Fibroblast of peridontal ligament (primary cell): ENCODE measurements at regions not wholly inside any gene's neighbourhood (a gene's known extent, or its start where the extent isn't known, plus 50 kb on each side); places are given as distances from the start of the nearest gene placed in this dataset.
A peak's percentile ranks its signal among the peaks of the same experiment; 100 is the strongest.

Experiments used
- DNase-seq: peaks from one replicate; pipeline ENCODE4 v3.0.0-alpha.2; 2010; ENCODE audit errors: extremely low read depth

- DNase-seq: peak; percentile 52
Observed at GRCh38 chr6:54717849-54718455, 128.6 kb upstream of the FAM83B start.

GRCh38 chr6:54718541-54719023, 128.0 kb upstream of the FAM83B start:
- no peak for DNase-seq

DNA sequence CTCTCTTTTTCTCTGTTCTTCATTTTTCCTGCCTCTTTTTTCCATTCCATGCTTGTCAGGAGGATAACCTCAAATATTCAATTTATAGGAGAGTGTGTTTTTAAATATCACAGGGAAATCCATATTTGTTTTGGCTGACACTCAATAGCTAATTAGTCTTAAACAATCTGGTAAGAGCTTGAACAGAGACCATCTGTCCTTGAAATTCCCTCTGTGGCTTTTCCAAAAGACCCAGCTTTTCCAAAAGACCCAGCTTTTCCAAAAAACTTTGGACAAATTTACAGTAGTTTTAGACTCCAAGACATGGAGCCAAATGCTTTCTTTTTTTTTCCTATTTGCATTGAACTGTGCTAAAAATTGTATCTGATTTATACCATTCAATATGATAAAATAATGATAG, 127.4 kb upstream of the FAM83B start:
- DNase-seq: no peak

DNA sequence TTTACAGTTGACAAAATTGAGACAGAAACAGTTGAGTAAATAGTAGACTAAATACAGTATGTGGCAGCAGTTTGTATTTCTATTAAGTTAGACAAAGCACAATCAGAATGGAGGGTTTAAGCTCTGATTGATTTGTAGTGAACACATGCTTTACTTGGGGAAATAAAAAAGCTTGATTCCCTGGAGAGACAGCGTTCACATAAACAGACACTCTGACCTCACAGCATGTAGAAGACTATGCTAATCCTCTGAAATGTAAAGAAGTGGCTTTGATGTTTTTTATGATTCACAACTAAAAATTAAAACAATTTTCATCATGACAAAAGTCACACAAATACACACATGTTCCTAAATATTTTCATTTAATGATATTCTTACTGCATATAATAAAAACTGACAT, 126.9 kb upstream of the FAM83B start:
- no peak for DNase-seq

DNA sequence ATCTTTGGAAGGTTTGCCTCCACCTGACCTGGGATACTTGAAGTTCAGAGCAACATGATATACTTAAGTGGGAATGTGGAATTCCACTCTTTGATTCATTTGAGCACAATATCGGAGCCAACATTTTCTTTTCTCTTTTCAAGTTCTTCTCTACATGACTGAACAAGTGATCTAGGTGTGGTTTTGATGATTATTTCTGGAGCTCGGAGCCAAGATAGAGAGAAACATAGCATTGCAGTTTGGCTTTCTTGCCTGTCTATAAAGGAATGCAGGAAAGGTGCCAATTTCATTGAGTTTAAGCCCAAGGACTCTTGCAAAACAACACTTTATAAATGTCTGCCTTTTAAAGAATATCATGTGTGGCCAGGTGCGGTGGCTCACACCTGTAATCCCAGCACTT, 124.2 kb upstream of the FAM83B start:
- DNase-seq: peak; percentile 25

DNA sequence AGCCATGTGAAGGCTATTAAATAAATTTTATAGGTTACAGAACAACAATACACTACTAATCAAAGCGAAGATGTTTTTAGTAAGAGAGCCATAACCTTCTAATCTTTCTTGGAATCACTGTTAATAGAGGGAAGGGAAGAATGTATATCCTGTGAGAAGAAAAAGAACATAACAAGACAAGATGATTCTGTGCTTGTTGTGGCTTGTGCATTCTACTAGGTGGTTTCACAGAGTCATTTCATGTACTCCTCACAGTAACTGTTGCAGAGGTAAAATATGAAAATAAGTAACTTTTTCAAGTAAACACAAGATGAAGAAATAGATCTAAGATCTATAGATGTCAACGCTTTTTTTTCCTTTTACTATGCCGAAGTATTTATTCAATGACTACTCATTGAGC, 116.9 kb upstream of the FAM83B start:
- no peak for DNase-seq

DNA sequence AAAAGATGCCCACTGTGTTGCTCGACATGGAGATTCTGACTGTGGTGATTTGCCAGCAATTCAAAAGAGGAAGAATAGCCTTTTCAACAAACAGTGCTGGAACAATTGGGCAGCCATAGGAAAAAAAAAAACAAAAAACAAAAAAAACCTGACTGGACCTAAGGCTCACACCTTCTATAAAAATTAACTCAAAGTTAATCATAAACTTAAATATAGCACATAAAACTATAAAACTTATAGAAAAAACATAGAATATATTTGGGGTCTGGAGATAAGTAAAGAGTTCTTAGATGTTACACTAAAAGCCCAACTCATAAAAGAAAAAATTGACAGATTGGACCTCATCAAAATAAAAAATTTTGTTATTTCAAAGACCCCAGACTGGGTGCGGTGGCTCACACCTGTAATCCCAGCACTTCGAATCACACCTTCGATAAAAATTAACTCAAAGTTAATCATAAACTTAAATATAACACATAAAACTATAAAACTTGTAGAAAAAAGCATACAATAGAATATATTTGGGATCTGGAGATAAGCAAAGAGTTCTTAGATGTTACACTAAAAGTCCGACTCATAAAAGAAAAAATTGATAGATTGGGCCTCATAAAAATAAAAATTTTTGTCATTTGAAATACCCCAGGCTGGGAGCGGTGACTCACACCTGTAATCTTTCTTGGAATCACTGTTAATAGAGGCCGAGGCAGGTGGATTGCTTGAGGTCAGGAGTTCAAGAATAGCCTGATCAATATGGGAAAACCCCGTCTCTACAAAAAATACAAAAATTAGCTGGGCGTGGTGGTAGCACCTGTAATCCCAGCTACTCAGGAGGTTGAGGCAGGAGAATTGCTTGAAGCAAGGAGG, 115.6 kb upstream of the FAM83B start:
- DNase-seq: no peak

- no peak for DNase-seq
Observed at GRCh38 chr6:54737247-54737646, 109.3 kb upstream of the FAM83B start.

DNA sequence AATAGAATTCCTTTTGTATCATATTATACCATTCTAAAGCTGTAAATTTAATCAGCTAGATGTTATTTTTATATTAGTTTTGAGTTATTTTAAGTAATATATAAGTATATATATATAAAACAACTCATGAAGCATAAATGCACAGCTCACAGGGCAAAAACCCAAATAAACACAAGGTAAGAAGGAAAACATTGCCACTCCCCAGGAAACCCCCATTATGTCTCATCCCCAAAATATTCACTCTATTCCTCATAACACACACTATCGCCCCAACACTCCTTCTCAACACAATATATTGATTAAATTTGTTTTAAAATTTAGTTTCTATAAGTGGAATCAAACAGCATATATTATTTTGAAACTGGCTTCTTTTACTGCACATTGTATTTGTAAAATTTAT, 98.6 kb upstream of the FAM83B start:
- DNase-seq: no peak

DNA sequence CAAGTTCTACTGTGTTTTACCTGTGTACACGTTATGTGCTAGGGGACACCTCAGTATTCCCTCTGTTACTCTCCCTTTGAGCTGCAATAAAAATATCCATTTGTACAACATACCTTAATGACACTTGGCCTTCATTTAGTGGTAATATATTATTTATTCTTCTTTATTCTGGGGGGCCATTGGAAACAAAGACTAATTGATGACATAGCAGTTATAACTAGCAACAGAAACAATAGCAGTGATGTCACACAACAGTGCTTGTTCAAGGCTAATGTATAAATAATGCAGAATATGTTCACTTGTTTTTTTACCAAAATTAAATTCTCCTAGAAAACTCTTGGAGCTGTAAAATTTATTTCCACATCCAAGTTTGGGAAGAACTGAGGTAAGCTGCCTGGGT, 92.2 kb upstream of the FAM83B start:
- no peak for DNase-seq

- no peak for DNase-seq
Observed at GRCh38 chr6:54758340-54758739, 88.2 kb upstream of the FAM83B start.

DNA sequence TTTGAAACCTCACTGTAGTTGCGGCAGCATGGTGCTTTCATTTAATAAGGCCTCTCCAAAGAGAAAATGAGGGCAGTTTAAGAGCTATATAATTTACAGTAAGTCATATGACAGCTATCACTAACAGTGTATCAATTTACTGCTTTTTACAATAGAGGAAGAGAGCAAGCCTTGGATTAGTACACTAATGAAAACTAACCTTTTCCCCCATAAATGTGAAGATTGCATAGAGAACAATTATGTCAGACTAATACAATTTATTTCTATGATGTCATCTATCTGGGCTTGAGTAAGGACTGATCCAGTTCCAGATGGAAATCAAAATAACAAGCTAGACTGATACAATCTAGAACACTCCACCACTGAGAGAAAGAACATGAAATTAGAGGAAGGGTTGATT, 78.1 kb upstream of the FAM83B start:
- DNase-seq: no peak

DNA sequence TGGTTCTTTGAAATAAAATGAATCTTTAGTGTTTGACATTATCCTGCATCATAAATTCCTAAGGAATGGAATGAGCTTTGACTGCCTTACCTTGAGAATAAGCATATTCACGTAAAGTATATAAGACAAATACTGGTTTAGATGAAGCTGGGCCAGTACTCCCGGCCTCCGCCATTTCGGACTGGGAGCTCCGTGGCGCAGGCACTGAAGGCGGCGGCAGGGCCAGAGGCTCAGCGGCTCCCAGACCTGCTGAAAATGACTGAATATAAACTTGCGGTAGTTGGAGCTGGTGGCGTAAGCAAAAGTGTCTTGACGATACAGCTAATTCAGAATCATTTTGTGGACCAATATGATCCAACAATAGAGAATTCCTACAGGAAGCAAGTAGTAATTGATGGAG, 76.2 kb upstream of the FAM83B start:
- no peak for DNase-seq

DNA sequence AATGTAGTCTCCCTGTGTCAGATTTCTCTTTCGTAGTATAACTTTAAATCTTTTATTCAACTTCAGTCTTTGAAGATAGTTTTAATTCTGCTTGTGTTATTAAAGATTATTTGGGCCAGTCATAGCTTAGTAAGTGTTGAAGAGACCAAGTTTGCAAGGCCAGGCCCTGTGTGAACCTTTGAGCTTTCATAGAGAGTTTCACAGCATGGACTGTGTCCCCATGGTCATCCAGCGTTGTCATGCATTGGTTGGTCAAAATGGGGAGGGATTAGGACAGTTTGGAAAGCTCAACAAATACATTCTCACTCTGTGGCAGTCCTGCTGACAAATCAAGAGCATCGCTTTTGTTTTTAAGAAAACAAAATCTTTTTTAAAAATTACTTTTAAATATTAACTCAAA, 74.6 kb upstream of the FAM83B start:
- no peak for DNase-seq

GRCh38 chr6:54772610-54773009, 74.0 kb upstream of the FAM83B start:
- DNase-seq: no peak

DNA sequence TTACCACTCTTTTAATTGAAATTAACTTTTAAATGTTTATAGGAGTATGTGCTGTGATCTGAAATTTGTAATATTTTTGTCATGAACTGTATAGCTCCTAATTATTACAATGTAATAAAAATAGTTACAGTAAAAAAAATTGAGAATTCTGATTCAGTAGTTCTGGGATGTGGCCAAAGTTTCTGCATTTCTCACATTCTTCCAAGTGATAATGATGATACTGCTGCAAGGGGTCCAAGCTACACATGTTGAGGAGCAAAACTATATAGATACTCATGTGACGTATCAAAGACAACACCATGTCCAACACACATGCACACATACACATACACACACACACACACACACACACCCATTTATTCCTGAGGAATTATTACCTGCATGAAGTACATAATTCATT, 71.0 kb upstream of the FAM83B start:
- no peak for DNase-seq

- DNase-seq: no peak
Observed at GRCh38 chr6:54776891-54777290, 69.7 kb upstream of the FAM83B start.

DNA sequence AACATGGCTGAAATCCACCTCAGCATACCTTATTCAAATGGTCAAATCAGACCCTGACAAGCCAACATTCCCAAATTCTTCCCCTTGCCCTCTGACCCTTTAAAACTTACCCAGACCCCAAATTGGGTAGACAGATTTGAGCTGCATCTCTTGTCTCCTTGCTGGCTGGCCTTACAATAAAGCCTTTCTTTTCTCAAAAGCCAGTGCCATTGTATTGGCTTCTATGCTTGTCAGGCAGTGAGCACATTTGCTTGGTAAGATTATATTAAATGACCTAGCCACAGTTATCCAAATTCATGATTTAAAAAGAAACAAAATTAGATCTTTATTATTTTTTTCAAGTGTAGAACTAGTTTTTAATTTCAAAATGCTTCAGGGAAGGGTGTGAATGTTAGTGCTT, 67.8 kb upstream of the FAM83B start:
- no peak for DNase-seq

DNA sequence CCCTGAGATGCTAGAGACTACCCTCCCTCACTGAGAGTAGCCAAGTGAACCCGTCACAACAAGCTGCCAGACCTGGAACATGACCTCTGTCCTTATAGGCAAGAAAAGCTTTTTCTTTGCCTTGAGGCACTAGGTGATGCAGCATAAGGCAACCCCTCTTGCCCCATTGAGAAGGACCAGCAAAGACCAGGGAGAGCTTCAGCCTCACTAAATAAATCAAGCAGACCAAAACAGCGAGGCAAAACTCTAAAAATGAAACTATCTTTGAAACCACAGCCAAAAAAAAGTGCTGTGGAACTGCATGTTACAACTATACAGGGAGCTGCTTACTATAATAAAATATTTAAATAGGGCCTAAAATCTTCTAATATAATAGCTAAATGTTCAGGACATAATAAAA, 62.6 kb upstream of the FAM83B start:
- DNase-seq: peak; percentile 11

DNA sequence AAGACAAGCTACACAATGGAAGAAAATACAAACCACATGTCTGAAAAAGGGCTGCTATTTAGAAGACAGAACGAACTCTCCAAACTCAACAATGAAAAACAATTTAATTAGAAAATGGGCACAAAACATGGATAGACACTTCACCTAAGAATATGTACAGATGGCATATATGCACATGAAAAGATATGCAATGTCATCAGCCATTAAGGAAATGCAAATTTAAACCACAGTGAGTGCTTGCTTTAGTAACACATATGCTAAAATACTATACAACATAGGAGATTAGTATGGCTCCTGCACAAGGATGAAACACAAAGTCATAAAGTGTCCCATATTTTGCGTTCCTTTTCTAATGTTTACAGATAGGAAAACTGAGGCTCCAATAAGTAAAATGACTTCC, 60.4 kb upstream of the FAM83B start:
- no peak for DNase-seq

DNA sequence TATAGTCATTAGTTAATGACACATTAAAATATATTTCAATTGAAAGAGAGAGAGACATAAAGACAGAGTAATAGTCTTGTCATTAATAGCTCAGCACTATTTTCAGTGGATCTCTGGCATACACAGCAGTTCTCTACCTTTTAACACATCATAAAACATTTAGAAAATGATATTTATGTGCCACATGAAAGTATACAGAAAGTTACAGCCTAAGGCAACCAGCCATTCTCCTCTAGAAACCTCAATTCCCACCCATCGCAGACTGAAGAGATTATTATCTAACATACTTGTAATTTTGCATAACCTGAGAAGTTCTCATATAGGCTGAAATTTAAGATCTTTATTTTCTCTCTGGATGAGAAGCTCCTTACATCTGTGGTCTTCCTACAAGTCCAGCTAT, 58.7 kb upstream of the FAM83B start:
- no peak for DNase-seq
